ENCODE measurements at regions not wholly inside any gene's neighbourhood (a gene's known extent, or its start where the extent isn't known, plus 50 kb on each side); places are given as distances from the start of the nearest gene placed in this dataset.

DNA sequence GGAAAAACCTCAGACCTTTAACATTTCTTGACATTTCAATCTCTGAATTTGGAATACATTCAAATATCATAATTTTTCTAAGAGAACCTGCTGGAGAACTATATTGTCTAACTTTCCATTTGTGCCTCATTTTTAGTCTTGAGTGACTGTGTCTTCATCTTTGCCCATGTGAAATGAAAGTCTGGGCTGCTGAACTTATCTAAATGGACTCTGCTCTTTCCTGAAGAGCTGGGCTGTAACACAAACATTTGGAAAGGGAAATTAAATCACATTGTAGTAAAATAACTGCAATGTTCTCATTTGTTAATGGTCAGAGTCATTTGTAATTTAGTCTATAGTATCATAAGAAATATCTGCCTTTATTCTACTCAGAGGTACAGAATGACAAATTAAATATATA, 373.1 kb downstream of the LRIG3 start:
- no peaks in the 10 kb centered on the region for H4K20me1 ChIP-seq (ENCODE audit: low read depth, low read length)
- TF ChIP-seq, protein P1, sequence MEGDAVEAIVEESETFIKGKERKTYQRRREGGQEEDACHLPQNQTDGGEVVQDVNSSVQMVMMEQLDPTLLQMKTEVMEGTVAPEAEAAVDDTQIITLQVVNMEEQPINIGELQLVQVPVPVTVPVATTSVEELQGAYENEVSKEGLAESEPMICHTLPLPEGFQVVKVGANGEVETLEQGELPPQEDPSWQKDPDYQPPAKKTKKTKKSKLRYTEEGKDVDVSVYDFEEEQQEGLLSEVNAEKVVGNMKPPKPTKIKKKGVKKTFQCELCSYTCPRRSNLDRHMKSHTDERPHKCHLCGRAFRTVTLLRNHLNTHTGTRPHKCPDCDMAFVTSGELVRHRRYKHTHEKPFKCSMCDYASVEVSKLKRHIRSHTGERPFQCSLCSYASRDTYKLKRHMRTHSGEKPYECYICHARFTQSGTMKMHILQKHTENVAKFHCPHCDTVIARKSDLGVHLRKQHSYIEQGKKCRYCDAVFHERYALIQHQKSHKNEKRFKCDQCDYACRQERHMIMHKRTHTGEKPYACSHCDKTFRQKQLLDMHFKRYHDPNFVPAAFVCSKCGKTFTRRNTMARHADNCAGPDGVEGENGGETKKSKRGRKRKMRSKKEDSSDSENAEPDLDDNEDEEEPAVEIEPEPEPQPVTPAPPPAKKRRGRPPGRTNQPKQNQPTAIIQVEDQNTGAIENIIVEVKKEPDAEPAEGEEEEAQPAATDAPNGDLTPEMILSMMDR (IDR thresholded peaks at IDR 0.05; ENCODE audit: insufficient read depth, low read length, poor library complexity, severe bottlenecking): no peak
- no peak for TF ChIP-seq EZH2phosphoT487 (conservative IDR thresholded peaks at IDR 0.05; ENCODE audit: low read length)

GRCh38 chr12:58548801-58549200, 371.5 kb downstream of the LRIG3 start:
- H3K27ac ChIP-seq (ENCODE audit: low read depth, low read length): no peak overlapping the region
- H4K20me1 ChIP-seq (ENCODE audit: low read depth, low read length): no peaks in the 10 kb centered on the region
- no peaks in the 10 kb centered on the region for H3F3A ChIP-seq (ENCODE audit: insufficient read depth)
- H3K9ac ChIP-seq (ENCODE audit: low read length): no peak overlapping the region
- no peak for TF ChIP-seq EZH2phosphoT487 (conservative IDR thresholded peaks at IDR 0.05; ENCODE audit: low read length)
- TF ChIP-seq, protein P1 (IDR thresholded peaks at IDR 0.05; ENCODE audit: insufficient read depth, low read length, poor library complexity, severe bottlenecking): no peak
- H3K9me2 ChIP-seq (replicated peaks; ENCODE audit: insufficient read depth, low read length): no peaks in the 10 kb centered on the region
- no peaks in the 10 kb centered on the region for H3K27me3 ChIP-seq (ENCODE audit: low read length)
- no peak overlapping the region for H3K4me3 ChIP-seq (ENCODE audit: insufficient read depth, low read length, poor library complexity, severe bottlenecking)
- no peak overlapping the region for H3K4me2 ChIP-seq (ENCODE audit: low read depth, low read length, poor library complexity, severe bottlenecking)
- H2AFZ ChIP-seq (ENCODE audit: low read depth, low read length, severe bottlenecking): no peak overlapping the region
- H3K9me3 ChIP-seq (ENCODE audit: insufficient read depth, low read length): no peaks in the 10 kb centered on the region
- H3K79me2 ChIP-seq (ENCODE audit: insufficient read depth, low read length): no peaks in the 10 kb centered on the region
- H3K36me3 ChIP-seq (ENCODE audit: low read length): no peaks in the 10 kb centered on the region

More for the DNA sequence above, 373.1 kb downstream of the LRIG3 start:
- no peaks in the 10 kb centered on the region for H3K9me3 ChIP-seq (ENCODE audit: insufficient read depth, low read length)
- H3K27ac ChIP-seq (ENCODE audit: low read depth, low read length): no peak overlapping the region
- H3K4me2 ChIP-seq (ENCODE audit: low read depth, low read length, poor library complexity, severe bottlenecking): no peak overlapping the region
- H3K9me2 ChIP-seq (replicated peaks; ENCODE audit: insufficient read depth, low read length): no peaks in the 10 kb centered on the region
- H2AFZ ChIP-seq (ENCODE audit: low read depth, low read length, severe bottlenecking): no peak overlapping the region
- H3K27me3 ChIP-seq (ENCODE audit: low read length): no peaks in the 10 kb centered on the region
- no peaks in the 10 kb centered on the region for H3K79me2 ChIP-seq (ENCODE audit: insufficient read depth, low read length)
- H3K4me3 ChIP-seq (ENCODE audit: insufficient read depth, low read length, poor library complexity, severe bottlenecking): no peak overlapping the region
- H3F3A ChIP-seq (ENCODE audit: insufficient read depth): no peaks in the 10 kb centered on the region
- no peaks in the 10 kb centered on the region for H3K36me3 ChIP-seq (ENCODE audit: low read length)
- H3K9ac ChIP-seq (ENCODE audit: low read length): no peak overlapping the region

- H2AFZ ChIP-seq (ENCODE audit: low read depth, low read length, severe bottlenecking): no peak overlapping the region
- H3K9me2 ChIP-seq (replicated peaks; ENCODE audit: insufficient read depth, low read length): no peaks in the 10 kb centered on the region
- H4K20me1 ChIP-seq (ENCODE audit: low read depth, low read length): no peaks in the 10 kb centered on the region
- no peaks in the 10 kb centered on the region for H3K9me3 ChIP-seq (ENCODE audit: insufficient read depth, low read length)
- H3K4me3 ChIP-seq (ENCODE audit: insufficient read depth, low read length, poor library complexity, severe bottlenecking): no peak overlapping the region
- no peaks in the 10 kb centered on the region for H3K36me3 ChIP-seq (ENCODE audit: low read length)
- no peak for TF ChIP-seq EZH2phosphoT487 (conservative IDR thresholded peaks at IDR 0.05; ENCODE audit: low read length)
- TF ChIP-seq, protein P1 (IDR thresholded peaks at IDR 0.05; ENCODE audit: insufficient read depth, low read length, poor library complexity, severe bottlenecking): no peak
- H3K4me2 ChIP-seq (ENCODE audit: low read depth, low read length, poor library complexity, severe bottlenecking): no peak overlapping the region
- 0 out of 2 replicates have a peak, but pooled peaks cover 2% of the 10 kb centered on the region for H3K27me3 ChIP-seq (ENCODE audit: low read length)
- H3F3A ChIP-seq (ENCODE audit: insufficient read depth): no peaks in the 10 kb centered on the region
- H3K9ac ChIP-seq (ENCODE audit: low read length): no peak overlapping the region
- no peak overlapping the region for H3K27ac ChIP-seq (ENCODE audit: low read depth, low read length)
- no peaks in the 10 kb centered on the region for H3K79me2 ChIP-seq (ENCODE audit: insufficient read depth, low read length)
Measured at GRCh38 chr12:58554522-58555157, 365.7 kb downstream of the LRIG3 start.
